ENCODE measurements at regions not wholly inside any gene's neighbourhood (a gene's known extent, or its start where the extent isn't known, plus 50 kb on each side); places are given as distances from the start of the nearest gene placed in this dataset.

GRCh38 chr1:222310836-222311235 is 237.1 kb downstream of the HHIPL2 start:
- Histone ChIP-seq H3K27me3 (ENCODE audit: insufficient read depth, low read length) (no peaks in the 10 kb centered on the region), H3K36me3 (ENCODE audit: insufficient read depth, low read depth, low read length) (no peaks in the 10 kb centered on the region), H3K4me1 (ENCODE audit: insufficient read depth, low read length) (no peaks in the 10 kb centered on the region), H3K27ac (ENCODE audit: low read length) (no peak overlapping the region), H3K9me3 (ENCODE audit: insufficient read depth, low read depth, low read length) (no peaks in the 10 kb centered on the region), H3K4me3 (ENCODE audit: low read length) (no peak overlapping the region), H3K9ac (ENCODE audit: low read depth, low read length) (no peak overlapping the region)

- Histone ChIP-seq H3K4me3 (ENCODE audit: low read length) (no peak overlapping the region), H3K4me1 (ENCODE audit: insufficient read depth, low read length) (no peaks in the 10 kb centered on the region), H3K36me3 (ENCODE audit: insufficient read depth, low read depth, low read length) (no peaks in the 10 kb centered on the region), H3K9ac (ENCODE audit: low read depth, low read length) (no peak overlapping the region), H3K9me3 (ENCODE audit: insufficient read depth, low read depth, low read length) (no peaks in the 10 kb centered on the region), H3K27me3 (ENCODE audit: insufficient read depth, low read length) (no peaks in the 10 kb centered on the region), H3K27ac (ENCODE audit: low read length) (no peak overlapping the region)
Observed at GRCh38 chr1:222307621-222308020, 240.3 kb downstream of the HHIPL2 start.

- no peaks in the 10 kb centered on the region for H3K9me3 ChIP-seq (ENCODE audit: insufficient read depth, low read depth, low read length)
- no peaks in the 10 kb centered on the region for H3K27me3 ChIP-seq (ENCODE audit: insufficient read depth, low read length)
- H3K4me1 ChIP-seq (ENCODE audit: insufficient read depth, low read length): no peaks in the 10 kb centered on the region
Observed at GRCh38 chr1:222306512-222306911, 241.4 kb downstream of the HHIPL2 start.

DNA sequence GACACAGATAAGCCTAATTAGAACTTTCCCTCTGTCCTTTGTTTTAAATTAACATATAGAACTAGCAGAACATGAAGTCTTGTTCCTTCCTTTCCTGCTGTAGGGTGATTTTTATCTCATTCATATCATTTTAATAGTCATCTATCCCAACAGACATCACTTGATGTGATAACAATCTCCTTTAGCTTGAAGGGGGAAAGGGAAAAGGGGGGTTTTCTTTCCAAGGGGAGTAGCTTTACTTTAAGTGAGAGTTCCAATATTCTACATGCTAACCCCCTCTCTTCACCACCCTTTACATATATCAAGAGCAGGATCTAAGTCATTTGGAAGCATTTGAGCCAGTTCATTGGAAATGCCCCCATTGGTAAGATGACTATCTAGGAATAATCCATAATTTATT is 241.9 kb downstream of the HHIPL2 start:
- Histone ChIP-seq H3K27ac (ENCODE audit: low read length) (no peak overlapping the region), H3K9me3 (ENCODE audit: insufficient read depth, low read depth, low read length) (no peaks in the 10 kb centered on the region), H3K4me1 (ENCODE audit: insufficient read depth, low read length) (no peaks in the 10 kb centered on the region), H3K27me3 (ENCODE audit: insufficient read depth, low read length) (no peaks in the 10 kb centered on the region), H3K9ac (ENCODE audit: low read depth, low read length) (no peak overlapping the region), H3K4me3 (ENCODE audit: low read length) (no peak overlapping the region), H3K36me3 (ENCODE audit: insufficient read depth, low read depth, low read length) (no peaks in the 10 kb centered on the region)

More at GRCh38 chr1:222306512-222306911, 241.4 kb downstream of the HHIPL2 start:
- no peaks in the 10 kb centered on the region for H3K36me3 ChIP-seq (ENCODE audit: insufficient read depth, low read depth, low read length)
- no peak overlapping the region for H3K4me3 ChIP-seq (ENCODE audit: low read length)
- no peak overlapping the region for H3K27ac ChIP-seq (ENCODE audit: low read length)
- H3K9ac ChIP-seq (ENCODE audit: low read depth, low read length): no peak overlapping the region

- Histone ChIP-seq H3K4me3 (ENCODE audit: low read length) (no peak overlapping the region), H3K27me3 (ENCODE audit: insufficient read depth, low read length) (no peaks in the 10 kb centered on the region), H3K36me3 (ENCODE audit: insufficient read depth, low read depth, low read length) (no peaks in the 10 kb centered on the region), H3K4me1 (ENCODE audit: insufficient read depth, low read length) (no peaks in the 10 kb centered on the region), H3K9ac (ENCODE audit: low read depth, low read length) (no peak overlapping the region), H3K27ac (ENCODE audit: low read length) (no peak overlapping the region), H3K9me3 (ENCODE audit: insufficient read depth, low read depth, low read length) (no peaks in the 10 kb centered on the region)
Observed at GRCh38 chr1:222301652-222302051, 246.3 kb downstream of the HHIPL2 start.

DNA sequence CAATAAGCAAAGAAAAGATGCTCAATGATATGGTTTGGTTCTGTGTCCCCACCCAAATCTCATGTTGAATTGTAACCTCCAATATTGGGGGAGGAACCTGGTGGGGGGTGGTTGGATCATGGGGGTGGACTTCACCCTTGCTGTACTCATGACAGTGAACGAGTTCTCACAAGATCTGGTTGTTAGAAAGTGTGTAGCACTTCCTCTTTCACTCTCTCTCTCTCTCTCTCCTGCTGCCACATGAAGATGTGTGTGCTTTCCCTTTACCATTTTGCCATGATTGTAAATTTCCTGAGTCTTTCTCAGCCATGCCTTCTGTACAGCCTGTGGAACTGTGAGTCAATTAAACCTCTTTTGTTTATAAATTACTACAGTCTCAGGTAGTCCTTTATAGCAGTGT is 248.4 kb downstream of the HHIPL2 start:
- Histone ChIP-seq H3K9ac (ENCODE audit: low read depth, low read length) (no peak overlapping the region), H3K9me3 (ENCODE audit: insufficient read depth, low read depth, low read length) (no peaks in the 10 kb centered on the region), H3K4me3 (ENCODE audit: low read length) (no peak overlapping the region), H3K27ac (ENCODE audit: low read length) (no peak overlapping the region), H3K36me3 (ENCODE audit: insufficient read depth, low read depth, low read length) (no peaks in the 10 kb centered on the region), H3K4me1 (ENCODE audit: insufficient read depth, low read length) (no peaks in the 10 kb centered on the region), H3K27me3 (ENCODE audit: insufficient read depth, low read length) (no peaks in the 10 kb centered on the region)

- H3K4me3 ChIP-seq (ENCODE audit: low read length): no peak overlapping the region
- no peak overlapping the region for H3K27ac ChIP-seq (ENCODE audit: low read length)
- no peaks in the 10 kb centered on the region for H3K9me3 ChIP-seq (ENCODE audit: insufficient read depth, low read depth, low read length)
- no peaks in the 10 kb centered on the region for H3K27me3 ChIP-seq (ENCODE audit: insufficient read depth, low read length)
- no peak overlapping the region for H3K9ac ChIP-seq (ENCODE audit: low read depth, low read length)
- H3K36me3 ChIP-seq (ENCODE audit: insufficient read depth, low read depth, low read length): no peaks in the 10 kb centered on the region
- H3K4me1 ChIP-seq (ENCODE audit: insufficient read depth, low read length): no peaks in the 10 kb centered on the region
Observed at GRCh38 chr1:222290866-222291265, 257.0 kb downstream of the HHIPL2 start.

- Histone ChIP-seq H3K9ac (ENCODE audit: low read depth, low read length) (no peak overlapping the region), H3K9me3 (ENCODE audit: insufficient read depth, low read depth, low read length) (no peaks in the 10 kb centered on the region), H3K36me3 (ENCODE audit: insufficient read depth, low read depth, low read length) (no peaks in the 10 kb centered on the region), H3K27me3 (ENCODE audit: insufficient read depth, low read length) (no peaks in the 10 kb centered on the region), H3K27ac (ENCODE audit: low read length) (no peak overlapping the region), H3K4me1 (ENCODE audit: insufficient read depth, low read length) (no peaks in the 10 kb centered on the region), H3K4me3 (ENCODE audit: low read length) (no peak overlapping the region)
Observed at GRCh38 chr1:222288053-222288452, 259.9 kb downstream of the HHIPL2 start.

- no peaks in the 10 kb centered on the region for H3K27me3 ChIP-seq (ENCODE audit: insufficient read depth, low read length)
Observed at GRCh38 chr1:222286011-222286410, 261.9 kb downstream of the HHIPL2 start.

GRCh38 chr1:222285526-222285925 is 262.4 kb downstream of the HHIPL2 start:
- Histone ChIP-seq H3K9ac (ENCODE audit: low read depth, low read length) (no peak overlapping the region), H3K4me3 (ENCODE audit: low read length) (no peak overlapping the region), H3K9me3 (ENCODE audit: insufficient read depth, low read depth, low read length) (no peaks in the 10 kb centered on the region), H3K27ac (ENCODE audit: low read length) (no peak overlapping the region), H3K36me3 (ENCODE audit: insufficient read depth, low read depth, low read length) (no peaks in the 10 kb centered on the region), H3K27me3 (ENCODE audit: insufficient read depth, low read length) (no peaks in the 10 kb centered on the region), H3K4me1 (ENCODE audit: insufficient read depth, low read length) (no peaks in the 10 kb centered on the region)

More at GRCh38 chr1:222286011-222286410, 261.9 kb downstream of the HHIPL2 start:
- H3K9ac ChIP-seq (ENCODE audit: low read depth, low read length): no peak overlapping the region
- no peaks in the 10 kb centered on the region for H3K4me1 ChIP-seq (ENCODE audit: insufficient read depth, low read length)
- no peaks in the 10 kb centered on the region for H3K9me3 ChIP-seq (ENCODE audit: insufficient read depth, low read depth, low read length)
- no peaks in the 10 kb centered on the region for H3K36me3 ChIP-seq (ENCODE audit: insufficient read depth, low read depth, low read length)
- no peak overlapping the region for H3K4me3 ChIP-seq (ENCODE audit: low read length)
- H3K27ac ChIP-seq (ENCODE audit: low read length): no peak overlapping the region

GRCh38 chr1:222284466-222284865 is 263.4 kb downstream of the HHIPL2 start:
- Histone ChIP-seq H3K27ac (ENCODE audit: low read length) (no peak overlapping the region), H3K9ac (ENCODE audit: low read depth, low read length) (no peak overlapping the region), H3K27me3 (ENCODE audit: insufficient read depth, low read length) (no peaks in the 10 kb centered on the region), H3K9me3 (ENCODE audit: insufficient read depth, low read depth, low read length) (no peaks in the 10 kb centered on the region), H3K36me3 (ENCODE audit: insufficient read depth, low read depth, low read length) (no peaks in the 10 kb centered on the region), H3K4me3 (ENCODE audit: low read length) (no peak overlapping the region), H3K4me1 (ENCODE audit: insufficient read depth, low read length) (no peaks in the 10 kb centered on the region)

DNA sequence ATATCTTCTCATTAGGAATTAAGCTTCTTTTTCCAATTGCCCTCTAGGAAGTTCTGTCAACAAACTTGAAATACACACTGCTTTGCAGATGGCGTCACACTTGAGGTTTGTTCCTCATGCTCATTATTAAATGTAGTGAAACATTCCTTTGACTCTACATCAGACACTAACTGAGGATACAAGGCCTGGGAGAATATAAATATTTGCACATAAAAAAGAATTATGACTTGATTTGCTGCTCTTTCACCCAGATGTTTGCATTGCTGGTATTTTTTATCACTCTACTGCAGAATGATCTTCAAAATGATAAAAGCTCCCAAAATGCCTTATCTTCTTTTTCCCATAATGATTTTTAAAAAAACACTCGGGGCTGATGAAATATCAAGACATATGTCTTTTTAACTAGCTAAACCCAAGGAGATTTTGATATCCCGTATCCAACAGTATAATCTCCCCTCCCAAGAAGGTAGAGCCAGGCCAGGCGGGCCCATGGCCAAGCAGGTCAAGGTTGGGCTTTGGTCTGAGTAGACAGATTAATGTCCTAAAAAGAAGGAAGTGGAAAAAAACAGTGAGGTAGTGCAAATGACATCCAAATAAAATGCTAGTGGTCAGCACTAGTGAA is 264.6 kb downstream of the HHIPL2 start:
- Histone ChIP-seq H3K36me3 (ENCODE audit: insufficient read depth, low read depth, low read length) (no peaks in the 10 kb centered on the region), H3K27ac (ENCODE audit: low read length) (no peak overlapping the region), H3K9me3 (ENCODE audit: insufficient read depth, low read depth, low read length) (no peaks in the 10 kb centered on the region), H3K4me1 (ENCODE audit: insufficient read depth, low read length) (no peaks in the 10 kb centered on the region), H3K27me3 (ENCODE audit: insufficient read depth, low read length) (no peaks in the 10 kb centered on the region), H3K4me3 (ENCODE audit: low read length) (no peak overlapping the region), H3K9ac (ENCODE audit: low read depth, low read length) (no peak overlapping the region)

All from iPS-20b (cell line).